Mesendoderm (in vitro differentiated cells): ENCODE measurements at regions not wholly inside any gene's neighbourhood (a gene's known extent, or its start where the extent isn't known, plus 50 kb on each side); places are given as distances from the start of the nearest gene placed in this dataset.

Experiments used
- DNase-seq: peaks from one replicate; pipeline ENCODE4 v3.0.0; 2013
- H2AK5ac ChIP-seq: 2 replicates; pipeline ENCODE4 v1.6.1; 2013; ENCODE audit warnings: low read length, inconsistent platforms
- H2BK120ac ChIP-seq: 2 replicates; pipeline ENCODE4 v1.6.1; 2013; ENCODE audit warnings: low read depth, mild to moderate bottlenecking, low read length, moderate library complexity, mixed read lengths
- H2BK15ac ChIP-seq: replicated peaks from 2 replicates; pipeline ENCODE4 v1.6.1; 2013; ENCODE audit warnings: low read depth, mild to moderate bottlenecking, moderate library complexity
- H2BK5ac ChIP-seq: 2 replicates; pipeline ENCODE4 v1.6.1; 2013; ENCODE audit warnings: low read length, inconsistent platforms
- H3K18ac ChIP-seq: 2 replicates; pipeline ENCODE4 v1.6.1; 2013; ENCODE audit warnings: mild to moderate bottlenecking, low read length, mixed read lengths
- H3K23ac ChIP-seq: one replicate; pipeline ENCODE4 v1.6.1; 2013; ENCODE audit warnings: low read length
- H3K27ac ChIP-seq: 2 replicates; pipeline ENCODE4 v1.5.1; 2013; ENCODE audit warnings: low read depth, mild to moderate bottlenecking, inconsistent platforms, low read length, moderate library complexity
- H3K27me3 ChIP-seq: 2 replicates; pipeline ENCODE4 v1.6.1; 2013; ENCODE audit warnings: low read length, control low read depth, mild to moderate bottlenecking, inconsistent platforms; ENCODE audit not compliant: insufficient read depth, poor library complexity
- H3K36me3 ChIP-seq: 2 replicates; pipeline ENCODE4 v1.6.1; 2013; ENCODE audit warnings: low read length, inconsistent platforms; ENCODE audit not compliant: control insufficient read depth, insufficient read depth
- H3K4ac ChIP-seq: one replicate; pipeline ENCODE4 v1.6.1; 2013; ENCODE audit warnings: low read depth, mild to moderate bottlenecking, low read length, moderate library complexity
- H3K4me1 ChIP-seq: 2 replicates; pipeline ENCODE4 v1.6.1; 2013; ENCODE audit warnings: low read depth, low read length, inconsistent platforms; ENCODE audit not compliant: control insufficient read depth
- H3K4me2 ChIP-seq: 2 replicates; pipeline ENCODE4 v1.6.1; 2013; ENCODE audit warnings: low read length
- H3K4me3 ChIP-seq: 2 replicates; pipeline ENCODE4 v1.5.1; 2013; ENCODE audit warnings: mild to moderate bottlenecking, low read length
- H3K56ac ChIP-seq: one replicate; pipeline ENCODE4 v1.6.1; 2013; ENCODE audit warnings: low read length
- H3K79me1 ChIP-seq: 2 replicates; pipeline ENCODE4 v1.6.1; 2013; ENCODE audit warnings: low read length, inconsistent platforms
- H3K79me2 ChIP-seq: 2 replicates; pipeline ENCODE4 v1.6.1; 2013; ENCODE audit warnings: mild to moderate bottlenecking, low read length; ENCODE audit not compliant: control insufficient read depth, insufficient read depth
- H3K9ac ChIP-seq: 2 replicates; pipeline ENCODE4 v1.6.1; 2013; ENCODE audit warnings: low read length, inconsistent platforms
- H4K5ac ChIP-seq: one replicate; pipeline ENCODE4 v1.6.1; 2013; ENCODE audit warnings: low read length
- H4K8ac ChIP-seq: one replicate; pipeline ENCODE4 v1.6.1; 2013; ENCODE audit warnings: low read depth, mild to moderate bottlenecking, control low read depth, low read length, moderate library complexity
- WGBS: extraction: QIAGEN DNeasy Blood & Tissue Kit; methylation state at CpG from one replicate; pipeline ENCODE4 v1.1.7; 2013; ENCODE audit warnings: low lambda C conversion rate, missing lambda C conversion rate; ENCODE audit not compliant: insufficient coverage; ENCODE audit errors: extremely low coverage; 5-methylcytosine and 5-hydroxymethylcytosine counted together

DNA sequence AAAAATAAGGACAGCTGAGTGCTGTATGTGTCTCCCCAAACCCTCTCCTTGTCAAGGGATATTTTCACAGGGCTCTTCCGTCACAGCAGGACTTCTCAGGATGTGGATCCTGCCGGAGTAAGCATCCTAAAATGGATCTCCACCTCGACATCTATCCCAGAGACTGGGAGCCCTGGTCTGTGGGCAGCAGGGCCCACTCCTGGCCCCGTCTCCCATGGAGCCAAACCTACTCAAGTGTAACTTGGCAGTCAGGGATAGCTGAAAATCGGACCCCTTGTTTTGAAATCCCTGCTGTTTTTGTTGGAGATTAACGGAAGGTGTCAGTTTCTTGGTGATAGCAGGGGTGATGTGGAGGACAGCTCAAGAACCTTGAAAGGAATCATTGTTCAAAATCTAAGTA lies 109.0 kb upstream of the TWIST2 start:
- H3K4me1 ChIP-seq: no peaks in the 10 kb centered on the region
- no peak overlapping the region for H3K27ac ChIP-seq
- no CpG with 5 or more reads among the region's 6 CpGs for WGBS
- no peak overlapping the region for H2BK5ac ChIP-seq
- H3K79me1 ChIP-seq: no peaks in the 10 kb centered on the region
- H2AK5ac ChIP-seq: no peak overlapping the region
- no peak overlapping the region for H3K18ac ChIP-seq
- no peak for DNase-seq
- no peak overlapping the region for H3K23ac ChIP-seq
- H4K8ac ChIP-seq: no peak overlapping the region
- no peak overlapping the region for H3K4me2 ChIP-seq
- H3K56ac ChIP-seq: no peak overlapping the region
- no peak overlapping the region for H2BK120ac ChIP-seq
- H3K79me2 ChIP-seq: no peaks in the 10 kb centered on the region
- no peak overlapping the region for H3K9ac ChIP-seq
- H3K36me3 ChIP-seq: no peaks in the 10 kb centered on the region
- no peak overlapping the region for H3K4me3 ChIP-seq
- no peak overlapping the region for H2BK15ac ChIP-seq
- H3K4ac ChIP-seq: no peak overlapping the region
- no peak overlapping the region for H4K5ac ChIP-seq
- H3K27me3 ChIP-seq: no peaks in the 10 kb centered on the region

DNA sequence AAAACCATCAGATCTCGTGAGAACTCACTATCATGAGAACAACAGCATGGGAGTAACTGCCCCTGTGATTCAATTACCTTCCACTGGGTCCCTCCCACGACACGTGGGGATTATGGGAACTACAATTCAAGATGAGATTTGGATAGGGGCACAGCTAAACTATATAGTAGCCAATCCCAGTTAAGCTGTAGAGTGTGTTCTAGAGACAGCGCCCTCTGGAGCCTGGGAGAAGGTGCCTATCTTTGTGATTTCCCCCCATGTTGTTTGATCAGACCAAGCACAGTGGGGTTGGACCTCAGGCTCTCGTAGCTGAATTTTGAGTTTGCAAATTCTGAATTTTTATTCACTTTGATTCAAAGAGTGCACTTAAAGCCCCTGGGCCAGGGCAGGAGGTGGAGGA lies 108.2 kb upstream of the TWIST2 start:
- Histone ChIP-seq H3K79me2 (no peaks in the 10 kb centered on the region), H4K5ac (no peak overlapping the region), H3K4ac (no peak overlapping the region), H3K79me1 (no peaks in the 10 kb centered on the region), H3K27me3 (no peaks in the 10 kb centered on the region), H3K56ac (no peak overlapping the region), H3K36me3 (no peaks in the 10 kb centered on the region), H3K27ac (no peak overlapping the region), H3K4me1 (no peaks in the 10 kb centered on the region), H4K8ac (no peak overlapping the region), H3K4me3 (no peak overlapping the region), H3K18ac (no peak overlapping the region), H2BK5ac (no peak overlapping the region), H2BK15ac (no peak overlapping the region), H2BK120ac (no peak overlapping the region), H3K23ac (no peak overlapping the region), H3K9ac (no peak overlapping the region), H2AK5ac (no peak overlapping the region), H3K4me2 (no peak overlapping the region)
- no peak for DNase-seq
- WGBS: no CpG with 5 or more reads among the region's 5 CpGs

DNA sequence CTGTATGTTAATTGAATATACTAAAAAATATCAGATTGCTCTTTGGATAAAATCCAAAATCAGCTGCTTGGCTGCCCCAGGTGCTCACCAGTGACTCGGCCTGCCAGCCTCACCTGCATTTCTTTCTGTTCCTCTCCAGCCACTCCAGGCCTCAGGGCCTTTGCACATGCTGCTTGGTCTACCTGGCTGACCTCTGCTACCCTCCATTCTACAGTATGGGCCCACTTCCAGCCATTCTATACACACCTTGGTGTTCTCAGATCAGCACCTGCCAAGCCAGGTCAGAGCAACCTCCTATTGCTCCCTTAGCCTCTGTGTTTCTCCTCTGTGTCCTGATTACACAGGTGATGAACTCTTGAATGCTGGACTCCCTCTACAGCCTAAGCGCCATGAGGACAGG lies 106.6 kb upstream of the TWIST2 start:
- H2BK120ac ChIP-seq: no peak overlapping the region
- no peak overlapping the region for H3K18ac ChIP-seq
- no peak overlapping the region for H3K4me3 ChIP-seq
- H4K5ac ChIP-seq: no peak overlapping the region
- no peak overlapping the region for H3K23ac ChIP-seq
- no peak overlapping the region for H3K9ac ChIP-seq
- H3K27ac ChIP-seq: no peak overlapping the region
- H3K27me3 ChIP-seq: no peaks in the 10 kb centered on the region
- no CpG with 5 or more reads among the region's 2 CpGs for WGBS
- H2BK15ac ChIP-seq: no peak overlapping the region
- H4K8ac ChIP-seq: no peak overlapping the region
- H3K36me3 ChIP-seq: no peaks in the 10 kb centered on the region
- H3K56ac ChIP-seq: no peak overlapping the region
- no peaks in the 10 kb centered on the region for H3K4me1 ChIP-seq
- H3K79me2 ChIP-seq: no peaks in the 10 kb centered on the region
- no peak overlapping the region for H2BK5ac ChIP-seq
- no peak overlapping the region for H3K4me2 ChIP-seq
- no peaks in the 10 kb centered on the region for H3K79me1 ChIP-seq
- no peak overlapping the region for H3K4ac ChIP-seq
- H2AK5ac ChIP-seq: no peak overlapping the region
- DNase-seq: no peak

DNA sequence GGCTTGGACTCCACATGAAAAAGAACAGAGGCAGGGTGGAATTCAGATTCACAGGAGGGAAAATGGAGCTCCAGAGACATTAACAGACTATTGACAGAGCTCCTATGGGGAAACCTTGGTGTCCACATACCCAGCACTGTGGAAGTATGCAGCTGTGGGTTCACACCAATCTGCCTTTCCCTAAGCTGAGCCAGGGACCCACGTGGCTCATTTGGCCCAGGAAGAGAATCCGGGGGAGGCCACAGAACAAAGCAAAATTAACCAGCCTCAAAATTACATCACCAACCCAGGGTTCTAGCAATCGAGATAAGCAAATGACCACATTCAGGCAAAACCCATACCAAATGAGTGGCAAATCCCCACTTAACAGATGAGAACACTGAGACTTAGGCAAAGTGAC lies 105.8 kb upstream of the TWIST2 start:
- Histone ChIP-seq H3K27ac (no peak overlapping the region), H3K27me3 (no peaks in the 10 kb centered on the region), H3K4me1 (no peaks in the 10 kb centered on the region), H3K79me1 (no peaks in the 10 kb centered on the region), H3K4ac (no peak overlapping the region), H2AK5ac (no peak overlapping the region), H3K18ac (no peak overlapping the region), H4K5ac (no peak overlapping the region), H2BK5ac (no peak overlapping the region), H2BK15ac (no peak overlapping the region), H3K79me2 (no peaks in the 10 kb centered on the region), H3K4me3 (no peak overlapping the region), H3K56ac (no peak overlapping the region), H3K9ac (no peak overlapping the region), H3K23ac (no peak overlapping the region), H3K36me3 (no peaks in the 10 kb centered on the region), H3K4me2 (no peak overlapping the region), H4K8ac (no peak overlapping the region), H2BK120ac (no peak overlapping the region)
- no peak for DNase-seq
- no CpG with 5 or more reads among the region's 3 CpGs for WGBS

DNA sequence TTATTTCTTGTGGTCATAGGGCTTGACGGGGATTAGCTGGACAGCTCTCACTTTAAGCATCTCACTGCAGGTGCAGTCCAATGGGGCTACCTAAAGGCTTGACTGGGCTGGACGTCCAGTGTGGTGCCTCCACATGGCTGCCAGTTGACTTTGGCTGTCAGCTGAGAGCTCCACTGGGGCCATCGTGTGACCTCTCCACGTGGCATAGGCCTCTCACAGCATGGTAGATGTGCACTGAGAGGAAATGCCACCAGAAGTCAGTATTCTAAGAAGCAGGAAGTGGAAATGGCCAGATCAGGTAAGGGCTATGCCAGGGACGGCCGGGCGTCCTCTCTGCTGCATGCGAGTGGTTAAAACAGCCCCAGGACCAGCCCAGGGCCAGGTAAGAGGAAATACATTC lies 105.2 kb upstream of the TWIST2 start:
- H3K9ac ChIP-seq: no peak overlapping the region
- no peak overlapping the region for H3K4me2 ChIP-seq
- no peak overlapping the region for H3K27ac ChIP-seq
- no peak overlapping the region for H3K4ac ChIP-seq
- no peaks in the 10 kb centered on the region for H3K79me2 ChIP-seq
- H2BK15ac ChIP-seq: no peak overlapping the region
- H4K8ac ChIP-seq: no peak overlapping the region
- no peak overlapping the region for H2AK5ac ChIP-seq
- H3K23ac ChIP-seq: no peak overlapping the region
- no peak for DNase-seq
- no peaks in the 10 kb centered on the region for H3K36me3 ChIP-seq
- no peak overlapping the region for H3K4me3 ChIP-seq
- H3K56ac ChIP-seq: no peak overlapping the region
- no peak overlapping the region for H2BK120ac ChIP-seq
- no CpG with 5 or more reads among the region's 8 CpGs for WGBS
- H3K4me1 ChIP-seq: no peaks in the 10 kb centered on the region
- no peaks in the 10 kb centered on the region for H3K79me1 ChIP-seq
- no peak overlapping the region for H4K5ac ChIP-seq
- no peak overlapping the region for H2BK5ac ChIP-seq
- no peak overlapping the region for H3K18ac ChIP-seq
- no peaks in the 10 kb centered on the region for H3K27me3 ChIP-seq

DNA sequence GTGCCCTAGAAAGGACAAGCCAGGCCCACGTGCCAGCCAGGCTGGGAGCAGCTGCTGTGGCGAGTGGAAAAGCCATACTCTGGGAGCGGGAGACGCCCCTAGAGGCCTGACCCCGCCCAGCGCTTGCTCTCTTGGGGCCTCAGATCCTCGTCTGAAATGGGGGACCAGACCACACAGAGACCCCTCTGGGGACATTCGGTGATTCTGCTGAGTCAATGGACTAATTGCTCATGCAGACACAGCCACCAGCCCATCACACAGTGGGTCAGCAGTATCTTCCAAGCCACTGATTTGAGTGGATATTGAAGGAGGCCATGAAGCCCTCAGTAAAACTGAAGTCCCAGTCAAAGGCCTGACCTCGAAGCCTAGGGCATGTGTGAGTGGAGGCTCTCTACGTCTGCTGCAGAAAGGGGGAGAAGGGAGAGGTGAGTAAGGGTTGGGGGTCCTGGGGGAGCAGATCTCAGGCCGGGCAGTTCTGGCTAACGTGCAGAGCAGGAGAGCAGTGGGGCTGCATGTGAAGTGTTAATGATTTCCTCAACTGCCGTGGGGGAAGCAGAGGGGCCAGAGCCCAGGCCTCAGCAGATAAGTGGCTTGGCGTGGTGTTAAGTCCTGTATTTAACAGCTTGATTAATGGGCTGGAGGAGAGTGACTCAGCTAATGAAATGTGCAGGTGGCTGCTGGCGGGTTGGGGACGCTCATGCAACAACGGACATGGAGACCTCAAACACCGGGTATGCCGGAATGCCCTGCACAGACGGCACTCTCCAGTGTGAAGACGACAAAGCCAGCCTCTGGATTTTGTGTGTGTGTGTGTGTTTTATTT lies 104.4 kb upstream of the TWIST2 start:
- no peak overlapping the region for H3K27ac ChIP-seq
- DNase-seq: no peak
- no peak overlapping the region for H4K8ac ChIP-seq
- no peak overlapping the region for H2BK15ac ChIP-seq
- no peaks in the 10 kb centered on the region for H3K4me1 ChIP-seq
- no peaks in the 10 kb centered on the region for H3K36me3 ChIP-seq
- WGBS: no CpG with 5 or more reads among the region's 21 CpGs
- H3K4me3 ChIP-seq: no peak overlapping the region
- H3K4ac ChIP-seq: no peak overlapping the region
- no peak overlapping the region for H4K5ac ChIP-seq
- H3K23ac ChIP-seq: no peak overlapping the region
- H3K27me3 ChIP-seq: no peaks in the 10 kb centered on the region
- no peak overlapping the region for H2AK5ac ChIP-seq
- H3K79me2 ChIP-seq: no peaks in the 10 kb centered on the region
- H2BK5ac ChIP-seq: no peak overlapping the region
- H2BK120ac ChIP-seq: no peak overlapping the region
- no peak overlapping the region for H3K18ac ChIP-seq
- H3K4me2 ChIP-seq: no peak overlapping the region
- no peak overlapping the region for H3K9ac ChIP-seq
- H3K79me1 ChIP-seq: no peaks in the 10 kb centered on the region
- H3K56ac ChIP-seq: no peak overlapping the region
